Panc1 (cell line): ENCODE measurements at regions not wholly inside any gene's neighbourhood (a gene's known extent, or its start where the extent isn't known, plus 50 kb on each side); places are given as distances from the start of the nearest gene placed in this dataset.

ENCODE experiments used
- SIN3A ChIP-seq: IDR thresholded peaks from 2 replicates; pipeline ENCODE4 v1.6.1; 2012; ENCODE audit warnings: low read depth, mild to moderate bottlenecking, low read length, moderate library complexity, borderline replicate concordance; ENCODE audit not compliant: insufficient read depth
- TF ChIP-seq, protein P1 (sequence below): fragments of 450-650 bp; IDR thresholded peaks from 2 replicates; pipeline ENCODE4 v1.5.1; 2017; ENCODE audit warnings: mild to moderate bottlenecking
- TF ChIP-seq, protein P2 (sequence below), 2 experiments: IDR thresholded peaks; 2 replicates each; pipeline ENCODE4 v1.6.1; 2011 to 2012; ENCODE audit warnings: low read depth in 2 of 2, control low read depth in 1 of 2, low read length in 1 of 2, mild to moderate bottlenecking in 1 of 2, moderate library complexity in 1 of 2; ENCODE audit not compliant: insufficient read depth in 1 of 2

DNA sequence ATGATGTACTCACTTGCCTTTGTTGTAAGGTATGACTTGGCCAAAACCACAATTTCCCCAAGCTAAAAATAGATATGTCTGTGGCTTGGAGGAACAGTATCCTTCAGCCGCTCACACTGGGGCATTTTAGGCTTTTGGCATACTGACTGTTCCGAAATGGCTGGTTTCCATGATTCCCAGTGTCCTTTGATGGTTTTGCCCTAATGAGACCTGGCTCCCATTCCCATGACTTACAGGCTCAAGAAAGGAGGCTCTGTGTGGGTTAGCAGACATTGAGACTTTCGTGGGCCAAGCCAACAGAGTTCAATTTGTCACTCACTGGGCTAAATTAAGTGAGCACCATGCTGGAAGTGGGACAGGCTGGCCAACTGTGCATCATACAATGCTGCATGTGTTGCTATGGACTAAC, 150.6 kb downstream of the CEP135 start:
- TF ChIP-seq, protein P1, sequence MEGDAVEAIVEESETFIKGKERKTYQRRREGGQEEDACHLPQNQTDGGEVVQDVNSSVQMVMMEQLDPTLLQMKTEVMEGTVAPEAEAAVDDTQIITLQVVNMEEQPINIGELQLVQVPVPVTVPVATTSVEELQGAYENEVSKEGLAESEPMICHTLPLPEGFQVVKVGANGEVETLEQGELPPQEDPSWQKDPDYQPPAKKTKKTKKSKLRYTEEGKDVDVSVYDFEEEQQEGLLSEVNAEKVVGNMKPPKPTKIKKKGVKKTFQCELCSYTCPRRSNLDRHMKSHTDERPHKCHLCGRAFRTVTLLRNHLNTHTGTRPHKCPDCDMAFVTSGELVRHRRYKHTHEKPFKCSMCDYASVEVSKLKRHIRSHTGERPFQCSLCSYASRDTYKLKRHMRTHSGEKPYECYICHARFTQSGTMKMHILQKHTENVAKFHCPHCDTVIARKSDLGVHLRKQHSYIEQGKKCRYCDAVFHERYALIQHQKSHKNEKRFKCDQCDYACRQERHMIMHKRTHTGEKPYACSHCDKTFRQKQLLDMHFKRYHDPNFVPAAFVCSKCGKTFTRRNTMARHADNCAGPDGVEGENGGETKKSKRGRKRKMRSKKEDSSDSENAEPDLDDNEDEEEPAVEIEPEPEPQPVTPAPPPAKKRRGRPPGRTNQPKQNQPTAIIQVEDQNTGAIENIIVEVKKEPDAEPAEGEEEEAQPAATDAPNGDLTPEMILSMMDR, result no peak
- TF ChIP-seq, protein P2, sequence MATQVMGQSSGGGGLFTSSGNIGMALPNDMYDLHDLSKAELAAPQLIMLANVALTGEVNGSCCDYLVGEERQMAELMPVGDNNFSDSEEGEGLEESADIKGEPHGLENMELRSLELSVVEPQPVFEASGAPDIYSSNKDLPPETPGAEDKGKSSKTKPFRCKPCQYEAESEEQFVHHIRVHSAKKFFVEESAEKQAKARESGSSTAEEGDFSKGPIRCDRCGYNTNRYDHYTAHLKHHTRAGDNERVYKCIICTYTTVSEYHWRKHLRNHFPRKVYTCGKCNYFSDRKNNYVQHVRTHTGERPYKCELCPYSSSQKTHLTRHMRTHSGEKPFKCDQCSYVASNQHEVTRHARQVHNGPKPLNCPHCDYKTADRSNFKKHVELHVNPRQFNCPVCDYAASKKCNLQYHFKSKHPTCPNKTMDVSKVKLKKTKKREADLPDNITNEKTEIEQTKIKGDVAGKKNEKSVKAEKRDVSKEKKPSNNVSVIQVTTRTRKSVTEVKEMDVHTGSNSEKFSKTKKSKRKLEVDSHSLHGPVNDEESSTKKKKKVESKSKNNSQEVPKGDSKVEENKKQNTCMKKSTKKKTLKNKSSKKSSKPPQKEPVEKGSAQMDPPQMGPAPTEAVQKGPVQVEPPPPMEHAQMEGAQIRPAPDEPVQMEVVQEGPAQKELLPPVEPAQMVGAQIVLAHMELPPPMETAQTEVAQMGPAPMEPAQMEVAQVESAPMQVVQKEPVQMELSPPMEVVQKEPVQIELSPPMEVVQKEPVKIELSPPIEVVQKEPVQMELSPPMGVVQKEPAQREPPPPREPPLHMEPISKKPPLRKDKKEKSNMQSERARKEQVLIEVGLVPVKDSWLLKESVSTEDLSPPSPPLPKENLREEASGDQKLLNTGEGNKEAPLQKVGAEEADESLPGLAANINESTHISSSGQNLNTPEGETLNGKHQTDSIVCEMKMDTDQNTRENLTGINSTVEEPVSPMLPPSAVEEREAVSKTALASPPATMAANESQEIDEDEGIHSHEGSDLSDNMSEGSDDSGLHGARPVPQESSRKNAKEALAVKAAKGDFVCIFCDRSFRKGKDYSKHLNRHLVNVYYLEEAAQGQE (IDR thresholded peaks at IDR 0.05; ENCODE audit: insufficient read depth in 1 of 2, low read depth in 2 of 2, low read length in 1 of 2), result no peak
- no peak for TF ChIP-seq SIN3A
